H1 (cell line): ENCODE measurements at regions not wholly inside any gene's neighbourhood (a gene's known extent, or its start where the extent isn't known, plus 50 kb on each side); places are given as distances from the start of the nearest gene placed in this dataset.

Experiments used
- KDM5A ChIP-seq: fragments of 200-600 bp; IDR thresholded peaks from 2 replicates; pipeline ENCODE4 v1.7.1; 2012; ENCODE audit warnings: mild to moderate bottlenecking, low read length, inconsistent platforms, mixed read lengths
- RAD21 ChIP-seq, 2 experiments: IDR thresholded peaks in 1 of 2; conservative IDR thresholded peaks in 1 of 2; 2 replicates each; pipeline ENCODE4 v1.6.1; 2011; ENCODE audit warnings: low read depth in 2 of 2, low read length in 2 of 2, improper control_type of control experiment in 1 of 2, inconsistent platforms in 1 of 2, mild to moderate bottlenecking in 1 of 2, moderate library complexity in 1 of 2
- RBBP5 ChIP-seq: IDR thresholded peaks from 2 replicates; pipeline ENCODE4 v1.7.1; 2012; ENCODE audit warnings: low read depth, mild to moderate bottlenecking, inconsistent platforms, low read length, moderate library complexity, borderline replicate concordance
- USF2 ChIP-seq: IDR thresholded peaks from 2 replicates; pipeline ENCODE4 v1.6.1; 2011; ENCODE audit warnings: low read length, improper control_type of control experiment

- TF ChIP-seq RBBP5 (no peak), KDM5A (no peak), RAD21 (IDR thresholded peaks at IDR 0.05 in 1 of 2, conservative IDR thresholded peaks at IDR 0.05 in 1 of 2; ENCODE audit: low read depth in 2 of 2, low read length in 2 of 2) (no peak), USF2 (no peak)
These were observed 244.6 kb downstream of the DMRT2 start (continued) for GRCh38 chr9:1294641-1295258.
